NT2/D1 (cell line): ENCODE measurements at regions not wholly inside any gene's neighbourhood (a gene's known extent, or its start where the extent isn't known, plus 50 kb on each side); places are given as distances from the start of the nearest gene placed in this dataset.
"Not testable (repeated sequence)": the region's sequence is repeated elsewhere in the genome, so short reads cannot be mapped to it uniquely, and the experiment has no call there.

ENCODE experiments used
- DNase-seq: peaks from one replicate; pipeline ENCODE4 v3.0.0-alpha.2; 2011; ENCODE audit warnings: low read depth, low spot score
- H3K27me3 ChIP-seq: 2 replicates; pipeline ENCODE4 v1.6.0; 2011; ENCODE audit warnings: mild to moderate bottlenecking; ENCODE audit not compliant: insufficient read length, insufficient read depth
- H3K36me3 ChIP-seq: 2 replicates; pipeline ENCODE4 v1.6.1; 2011; ENCODE audit warnings: mild to moderate bottlenecking, low read length, mixed read lengths; ENCODE audit not compliant: insufficient read depth, insufficient read length
- H3K4me1 ChIP-seq: 2 replicates; pipeline ENCODE4 v1.5.1; 2011; ENCODE audit not compliant: insufficient read depth, insufficient read length
- H3K4me3 ChIP-seq: 2 replicates; pipeline ENCODE4 v1.5.1; 2011; ENCODE audit warnings: low read depth; ENCODE audit not compliant: insufficient read length
- H3K9ac ChIP-seq: 2 replicates; pipeline ENCODE4 v1.6.0; 2011; ENCODE audit warnings: low read depth; ENCODE audit not compliant: insufficient read length
- H3K9me3 ChIP-seq: 2 replicates; pipeline ENCODE4 v1.5.1; 2011; ENCODE audit warnings: mild to moderate bottlenecking, low read length; ENCODE audit not compliant: insufficient read depth
- SUZ12 ChIP-seq: IDR thresholded peaks from 2 replicates; pipeline ENCODE4 v1.6.1; 2011; ENCODE audit not compliant: insufficient read length, insufficient read depth; ENCODE audit errors: extremely low read depth
- YY1 ChIP-seq: IDR thresholded peaks from 2 replicates; pipeline ENCODE4 v1.6.1; 2011; ENCODE audit not compliant: insufficient read length, insufficient read depth
- ZNF274 ChIP-seq: IDR thresholded peaks from 2 replicates; pipeline ENCODE4 v1.6.1; 2011; ENCODE audit warnings: mild to moderate bottlenecking, low read depth, low read length

DNA sequence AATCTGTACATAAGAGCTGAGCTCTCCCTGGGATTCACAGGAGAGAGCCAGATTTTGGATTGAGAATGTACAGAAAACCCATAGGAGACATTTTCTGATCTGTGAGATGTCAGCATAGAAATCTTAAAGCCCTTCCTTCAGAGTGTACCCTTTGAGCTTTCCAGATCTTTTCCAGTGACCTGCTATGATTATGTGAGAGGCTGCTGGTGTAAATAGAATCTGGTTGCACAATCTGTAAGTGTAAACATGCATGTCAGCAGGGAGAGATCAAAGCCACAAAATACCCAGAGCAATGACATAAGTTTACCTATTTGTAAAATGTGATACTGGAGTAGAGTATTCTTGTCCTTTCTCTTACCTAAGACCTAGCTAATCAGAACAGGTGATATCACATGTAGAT, 471.9 kb downstream of the FOXD4L5 start:
- H3K27me3 ChIP-seq, H3K4me3 ChIP-seq, H3K9ac ChIP-seq, H3K36me3 ChIP-seq, H3K9me3 ChIP-seq, DNase-seq, H3K4me1 ChIP-seq: not testable (repeated sequence)

DNA sequence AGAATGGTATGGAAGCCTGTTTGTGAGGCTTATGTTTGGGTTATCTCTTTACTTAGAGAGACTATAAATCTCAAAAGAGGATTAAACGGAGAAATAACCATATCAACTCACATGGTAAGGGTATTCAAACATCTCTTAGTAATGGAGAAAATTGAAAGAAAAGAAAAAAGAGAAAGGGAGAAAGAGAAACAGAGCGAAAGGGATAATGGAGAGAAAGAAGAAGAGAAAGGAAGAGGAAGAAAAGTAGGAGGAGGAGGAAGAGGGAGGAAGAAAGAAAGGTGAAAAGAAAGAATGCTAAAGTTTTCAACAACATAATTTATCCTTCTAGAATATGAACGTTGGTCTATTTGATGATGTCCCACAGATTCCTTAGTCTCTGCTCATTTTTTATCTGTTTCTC, 506.3 kb downstream of the FOXD4L5 start:
- not testable (repeated sequence) for H3K4me3 ChIP-seq, H3K4me1 ChIP-seq, H3K9ac ChIP-seq, DNase-seq, H3K36me3 ChIP-seq, H3K9me3 ChIP-seq
- peaks cover 12% of the 10 kb centered on the region for H3K27me3 ChIP-seq

DNA sequence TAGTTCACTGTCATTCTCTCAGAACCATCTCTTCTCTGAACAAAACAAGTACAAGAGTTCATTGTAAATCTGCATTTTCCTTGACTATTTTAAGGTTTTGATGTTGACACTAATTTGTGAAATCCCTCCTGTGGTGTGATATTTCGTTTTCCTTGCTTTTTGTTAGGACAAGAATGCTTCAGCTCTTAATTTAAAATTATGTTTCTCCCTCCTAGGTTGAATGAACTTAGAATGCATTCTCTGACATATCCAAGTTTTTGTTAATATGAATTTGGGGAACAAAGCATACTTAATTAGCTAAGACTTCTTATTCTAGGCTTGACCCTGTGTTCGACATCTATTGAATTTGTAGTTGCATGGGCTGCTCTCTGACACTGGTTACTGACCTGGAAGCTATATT, 508.7 kb downstream of the FOXD4L5 start:
- peaks cover 13% of the 10 kb centered on the region for H3K27me3 ChIP-seq
- H3K9ac ChIP-seq, H3K4me3 ChIP-seq, H3K4me1 ChIP-seq, H3K9me3 ChIP-seq, H3K36me3 ChIP-seq, DNase-seq: not testable (repeated sequence)

DNA sequence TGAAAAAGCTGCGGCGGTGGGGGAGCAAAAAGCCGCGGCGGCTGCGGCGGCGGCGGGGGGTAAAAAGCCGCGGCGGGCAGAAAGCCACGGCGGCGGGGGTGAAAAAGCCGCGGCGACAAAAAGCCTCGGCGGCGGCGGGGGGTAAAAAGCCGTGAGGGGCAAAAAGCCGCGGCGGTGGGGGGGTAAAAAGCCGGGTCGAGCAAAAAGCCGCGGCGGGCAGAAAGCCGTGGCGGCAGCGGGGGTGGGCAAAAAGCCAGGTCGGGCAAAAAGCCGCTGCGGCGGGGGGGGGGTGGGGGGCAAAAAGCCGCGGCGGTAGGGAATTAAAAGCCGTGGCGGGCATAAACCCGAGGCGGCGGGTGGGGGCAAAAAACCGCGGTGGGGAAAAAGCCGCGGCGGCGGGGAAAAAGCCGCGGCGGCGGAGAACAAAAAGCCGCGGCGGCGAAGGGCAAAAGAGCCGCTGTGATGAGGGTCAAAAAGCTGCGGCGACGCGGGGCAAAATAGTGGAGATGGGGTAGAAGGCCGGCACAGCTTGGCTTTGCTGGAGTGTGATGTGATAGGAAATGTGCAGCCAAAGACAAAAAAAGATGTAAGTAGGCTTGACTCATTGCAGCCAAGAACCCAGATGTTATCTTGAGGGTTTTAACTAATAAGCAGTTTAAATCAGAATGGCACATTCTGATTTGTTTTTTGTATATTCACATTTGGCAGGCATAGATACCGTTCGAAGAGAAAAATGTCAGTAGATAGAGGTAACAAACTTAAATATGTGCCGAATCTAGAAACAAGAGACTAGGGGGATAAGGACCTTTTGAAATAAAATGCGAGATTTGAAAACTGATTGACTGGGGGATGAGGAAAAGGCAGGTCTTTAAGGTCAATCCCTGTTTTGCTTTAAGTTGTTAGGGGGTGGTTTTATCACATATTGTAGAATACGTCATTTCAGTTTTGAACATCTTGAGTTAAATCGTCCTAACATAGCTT, 509.9 kb downstream of the FOXD4L5 start:
- not testable (repeated sequence) for H3K9ac ChIP-seq, H3K9me3 ChIP-seq, H3K4me3 ChIP-seq, H3K36me3 ChIP-seq, H3K4me1 ChIP-seq
- DNase-seq = peak; percentile 1
- peak; percentile 72 for TF ChIP-seq SUZ12
- peaks cover 13% of the 10 kb centered on the region for H3K27me3 ChIP-seq

DNA sequence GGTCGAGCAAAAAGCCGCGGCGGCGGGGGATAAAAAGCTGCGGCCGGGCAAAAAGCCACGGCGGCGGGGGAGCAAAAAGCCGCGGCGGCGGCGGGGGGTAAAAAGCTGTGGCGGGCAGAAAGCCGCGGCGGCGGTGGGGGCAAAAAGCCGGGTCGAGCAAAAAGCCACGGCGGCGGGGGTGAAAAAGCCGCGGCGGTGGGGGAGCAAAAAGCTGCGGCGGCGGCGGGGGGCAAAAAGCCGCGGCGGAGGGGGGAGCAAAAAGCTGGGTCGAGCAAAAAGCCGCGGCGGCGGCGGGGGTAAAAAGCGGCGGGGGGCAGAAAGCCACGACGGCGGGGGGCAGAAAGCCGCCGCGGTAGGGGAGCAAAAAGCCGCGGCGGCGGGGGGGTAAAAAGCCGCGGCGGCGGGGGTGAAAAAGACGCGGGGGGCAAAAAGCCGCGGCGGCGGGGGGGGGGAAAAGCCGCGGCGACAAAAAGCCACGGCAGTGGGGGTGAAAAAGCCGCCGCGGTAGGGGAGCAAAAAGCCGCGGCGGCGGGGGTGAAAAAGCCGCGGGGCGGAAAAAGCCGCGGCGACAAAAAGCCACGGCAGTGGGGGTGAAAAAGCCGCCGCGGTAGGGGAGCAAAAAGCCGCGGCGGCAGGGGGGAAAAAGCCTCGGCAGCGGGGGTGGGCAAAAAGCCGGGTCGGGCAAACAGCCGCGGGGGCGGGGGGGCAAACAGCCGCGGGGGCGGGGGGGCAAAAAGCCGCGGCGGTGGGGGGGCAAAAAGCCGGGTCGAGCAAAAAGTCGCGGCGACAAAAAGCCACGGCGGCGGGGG, 510.8 kb downstream of the FOXD4L5 start:
- H3K36me3 ChIP-seq, DNase-seq, H3K9me3 ChIP-seq, H3K9ac ChIP-seq, H3K4me3 ChIP-seq, H3K4me1 ChIP-seq: not testable (repeated sequence)
- peaks cover 13% of the 10 kb centered on the region for H3K27me3 ChIP-seq

DNA sequence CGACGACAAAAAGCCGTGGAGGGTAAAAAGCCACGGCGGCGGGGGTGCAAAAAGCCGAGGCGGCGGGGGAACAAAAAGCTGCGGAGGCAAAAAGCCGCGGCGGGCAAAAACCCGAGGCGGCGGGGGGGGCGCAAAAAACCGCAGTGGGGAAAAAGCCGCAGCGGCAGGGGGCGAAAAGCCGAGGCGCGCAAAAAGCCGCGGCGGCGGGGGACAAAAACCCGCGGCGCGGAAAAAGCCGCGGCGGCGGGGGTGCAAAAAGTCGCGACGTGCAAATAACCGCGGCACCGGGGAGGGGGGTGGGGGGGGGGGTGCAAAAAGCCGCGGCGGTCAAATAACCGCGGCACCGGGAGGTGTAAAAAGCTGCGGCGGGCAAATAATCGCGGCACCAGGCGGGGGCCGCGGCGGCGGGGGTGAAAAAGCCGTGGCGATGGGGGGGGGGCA, 511.5 kb downstream of the FOXD4L5 start:
- TF ChIP-seq ZNF274 (no peak), SUZ12 (no peak), YY1 (no peak)
- Histone ChIP-seq H3K4me3 (no peak overlapping the region), H3K4me1 (no peaks in the 10 kb centered on the region), H3K9ac (no peak overlapping the region), H3K27me3 (peaks cover 13% of the 10 kb centered on the region), H3K36me3 (no peaks in the 10 kb centered on the region), H3K9me3 (no peaks in the 10 kb centered on the region)
- DNase-seq = no peak

DNA sequence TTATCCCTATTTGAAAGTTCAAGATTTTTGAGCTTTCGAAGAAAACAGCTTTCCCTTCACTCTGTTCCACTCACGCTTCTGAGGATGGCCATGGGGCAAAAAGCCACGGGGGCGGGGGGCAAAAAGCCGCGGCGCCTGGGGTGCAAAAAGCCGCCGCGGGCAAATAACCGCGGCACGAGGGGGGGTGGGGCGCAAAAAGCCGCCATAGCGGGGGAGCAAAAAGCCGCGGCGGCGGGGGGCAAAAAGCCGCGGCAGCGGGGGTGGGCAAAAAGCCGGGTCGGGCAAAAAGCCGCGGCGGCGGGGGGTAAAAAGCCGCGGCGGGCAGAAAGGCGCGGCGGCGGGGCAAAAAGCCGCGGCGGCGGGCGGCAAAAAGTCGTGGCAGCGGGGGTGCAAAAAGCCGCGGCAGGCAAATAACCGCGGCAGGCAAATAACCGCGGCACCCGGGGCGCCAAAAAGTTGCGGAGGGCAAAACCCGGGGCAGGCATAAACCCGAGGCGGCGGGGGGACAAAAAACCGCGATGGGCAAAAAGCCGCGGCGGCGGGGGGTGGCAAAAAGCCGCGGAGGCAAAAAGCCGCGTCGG, 512.2 kb downstream of the FOXD4L5 start:
- not testable (repeated sequence) for H3K9ac ChIP-seq, DNase-seq, H3K36me3 ChIP-seq, H3K4me1 ChIP-seq, H3K9me3 ChIP-seq, H3K4me3 ChIP-seq
- peaks cover 13% of the 10 kb centered on the region for H3K27me3 ChIP-seq

DNA sequence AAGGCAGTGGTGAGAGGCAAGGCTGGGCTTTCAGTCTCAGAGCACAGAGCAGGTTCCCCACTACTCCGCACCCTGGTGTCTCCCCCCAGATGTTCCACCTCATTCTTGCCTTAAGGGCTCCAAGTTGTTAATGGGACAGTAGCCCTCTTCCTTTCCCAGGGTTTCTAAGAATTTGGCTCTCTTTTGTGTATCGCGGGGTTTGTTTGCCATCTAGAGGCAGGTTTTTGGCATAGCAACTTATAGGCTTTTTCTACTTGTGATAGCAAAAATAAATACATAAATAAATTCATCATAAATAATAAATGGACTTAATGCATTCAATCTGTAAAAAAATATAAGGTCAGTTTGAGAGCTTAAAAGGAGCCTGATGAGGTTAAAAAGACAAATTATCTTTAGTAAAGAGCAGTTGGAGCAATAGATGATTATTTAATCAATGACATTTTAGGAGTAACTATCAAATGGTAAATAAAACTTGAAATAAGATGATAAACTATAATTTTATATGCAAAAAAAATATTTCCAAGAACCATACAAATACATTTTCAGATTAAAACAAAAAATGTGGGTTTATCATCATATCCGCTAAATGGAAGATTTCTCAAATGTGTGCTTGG, 512.8 kb downstream of the FOXD4L5 start:
- H3K4me1 ChIP-seq, H3K4me3 ChIP-seq, H3K36me3 ChIP-seq, H3K9me3 ChIP-seq, DNase-seq, H3K9ac ChIP-seq: not testable (repeated sequence)
- peaks cover 13% of the 10 kb centered on the region for H3K27me3 ChIP-seq
